NCI-H2029 (cell line): ENCODE measurements at regions not wholly inside any gene's neighbourhood (a gene's known extent, or its start where the extent isn't known, plus 50 kb on each side); places are given as distances from the start of the nearest gene placed in this dataset.
"Not testable (repeated sequence)": the region's sequence is repeated elsewhere in the genome, so short reads cannot be mapped to it uniquely, and the experiment has no call there.

Experiments
- DNase-seq: peaks from one replicate; lab custom pipeline; 2025; lab: John Stamatoyannopoulos, UW

DNA sequence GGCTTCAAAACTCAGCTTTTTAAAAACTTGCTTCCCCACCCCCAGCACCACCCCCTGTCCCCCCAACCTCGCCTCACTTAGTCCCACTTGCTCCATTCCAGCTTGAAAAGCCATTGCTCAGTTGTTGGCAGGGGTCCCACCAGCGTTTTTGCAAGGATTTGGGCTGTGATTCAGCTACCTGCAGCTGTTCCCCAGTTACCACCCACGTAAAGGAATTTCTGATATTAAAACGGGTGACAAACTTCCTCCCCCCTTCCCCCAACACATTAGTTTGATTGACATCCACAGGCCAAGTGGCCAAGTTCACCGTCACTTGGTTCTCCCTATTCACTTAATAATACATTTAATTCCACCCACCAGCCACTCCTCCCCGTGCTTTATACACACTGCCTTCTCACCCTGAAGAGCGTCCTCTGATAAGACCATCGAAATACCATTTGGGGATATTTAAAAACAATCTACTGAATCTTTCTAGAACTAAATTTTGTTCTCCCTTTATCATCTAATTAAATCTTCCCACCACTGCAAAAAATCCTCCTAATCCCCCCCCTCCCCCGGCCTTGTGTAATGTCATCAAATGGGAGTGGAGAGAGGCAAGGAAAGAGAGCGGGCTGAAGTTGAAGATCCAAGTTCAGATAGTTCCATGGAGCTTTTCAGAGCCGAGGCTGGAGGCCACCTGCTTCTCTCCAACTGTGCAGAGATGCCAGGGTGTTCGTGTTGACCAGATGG lies 55.1 kb downstream of the SOX9 start:
- no peak for DNase-seq

- DNase-seq: peak; percentile 41
Observed at GRCh38 chr17:72176516-72176851, 55.7 kb downstream of the SOX9 start.

DNA sequence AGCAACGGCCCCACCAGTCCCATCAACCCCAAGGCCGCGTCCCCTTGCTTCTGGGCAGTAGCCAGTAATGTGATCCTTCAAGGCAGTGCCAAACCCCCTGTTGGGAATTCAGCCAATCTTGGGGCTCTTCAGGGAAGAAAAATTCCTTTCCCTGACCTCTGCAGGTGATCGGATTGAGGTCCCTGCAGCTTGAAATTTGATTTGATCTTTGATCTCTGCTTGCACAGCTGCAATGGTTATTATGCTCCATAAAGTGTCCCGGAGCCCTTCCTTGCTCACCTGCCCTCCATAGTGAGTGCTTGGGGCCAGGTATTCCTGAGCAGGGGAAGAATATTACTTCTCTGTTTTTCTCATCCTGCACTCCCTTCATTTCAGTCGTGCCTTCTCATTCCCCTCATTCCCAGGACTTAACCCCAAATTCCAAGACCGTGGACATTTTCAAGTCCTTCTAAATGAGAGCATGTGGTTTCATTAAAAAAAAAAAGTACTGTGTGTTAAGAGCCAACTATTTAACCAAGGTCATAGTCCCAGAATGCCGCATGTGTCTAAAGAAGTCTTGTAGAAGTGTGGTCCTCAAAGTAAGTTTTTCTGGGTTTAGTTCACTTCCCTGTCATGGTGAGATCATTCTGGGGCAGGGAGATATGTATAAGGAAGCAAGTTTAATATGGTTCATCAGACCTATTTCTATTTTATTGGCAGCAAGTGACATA lies 56.3 kb downstream of the SOX9 start:
- peak; percentile 43 for DNase-seq

DNA sequence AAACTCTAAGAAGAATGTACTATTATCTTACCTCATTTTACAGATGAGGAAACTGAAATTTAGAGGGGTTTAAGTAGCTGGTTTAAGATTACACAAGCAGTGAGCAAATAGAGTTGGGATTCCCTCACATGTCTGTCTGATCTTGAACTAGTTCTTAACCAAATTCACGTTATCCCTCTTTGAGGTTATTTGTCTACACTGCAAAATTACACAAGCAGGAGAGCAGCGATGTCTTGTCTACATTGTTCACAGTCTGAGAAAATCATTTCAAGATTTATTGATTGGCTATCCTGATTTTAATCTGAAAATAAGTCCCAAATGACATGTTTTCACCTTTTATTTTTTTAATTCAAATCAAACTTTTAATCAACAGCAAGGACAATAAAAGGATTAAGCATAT lies 56.9 kb downstream of the SOX9 start:
- DNase-seq: no peak

GRCh38 chr17:72182371-72182873 lies 61.6 kb downstream of the SOX9 start:
- DNase-seq: no peak

DNA sequence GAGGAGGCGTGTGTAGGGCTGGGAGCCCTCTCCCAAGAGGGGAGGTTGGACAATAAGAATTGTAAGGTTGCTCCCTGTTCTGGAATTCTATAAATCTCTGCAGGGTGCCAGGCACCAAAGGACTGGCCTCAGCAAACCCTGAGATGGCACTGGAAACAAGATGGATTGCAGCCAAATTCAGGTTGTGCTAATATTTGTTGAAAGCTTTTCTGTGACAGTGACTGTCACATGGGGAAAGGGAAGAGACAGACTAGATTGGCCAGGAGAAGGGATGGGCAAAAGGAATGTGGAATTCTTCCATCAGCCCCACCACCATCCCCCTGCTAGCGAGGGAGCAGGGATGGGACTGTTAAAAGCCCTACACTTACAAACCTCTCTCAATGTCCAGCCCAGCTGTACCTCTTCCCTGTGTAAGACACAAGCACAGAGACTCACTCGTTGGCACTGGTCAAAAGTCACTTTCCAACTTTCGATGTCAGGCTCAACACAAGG lies 62.4 kb downstream of the SOX9 start:
- peak; percentile 52 for DNase-seq

- no peak for DNase-seq
Observed at GRCh38 chr17:72184805-72185204, 64.0 kb downstream of the SOX9 start.

GRCh38 chr17:72185564-72185963 lies 64.7 kb downstream of the SOX9 start:
- no peak for DNase-seq

DNA sequence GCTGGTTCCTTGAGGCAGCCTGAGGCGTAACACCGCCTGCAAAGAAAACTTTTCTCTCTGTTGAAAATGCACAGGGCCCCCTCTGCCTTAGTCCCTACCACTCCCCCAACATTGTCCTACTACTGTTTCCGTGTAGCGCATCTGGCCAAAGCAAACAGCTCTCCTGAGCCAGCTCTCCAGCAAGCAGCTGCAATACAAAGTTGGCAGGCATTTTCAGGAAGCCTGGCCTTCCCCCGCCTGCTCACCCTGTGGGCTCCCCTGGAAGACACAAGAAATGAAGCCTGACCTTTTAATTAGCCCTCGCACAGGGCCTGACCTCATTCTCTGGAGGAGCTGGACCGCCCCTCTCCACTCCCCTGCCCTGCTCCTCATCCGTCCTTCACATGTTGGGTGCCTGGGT lies 66.7 kb downstream of the SOX9 start:
- peak; percentile 76 for DNase-seq

DNA sequence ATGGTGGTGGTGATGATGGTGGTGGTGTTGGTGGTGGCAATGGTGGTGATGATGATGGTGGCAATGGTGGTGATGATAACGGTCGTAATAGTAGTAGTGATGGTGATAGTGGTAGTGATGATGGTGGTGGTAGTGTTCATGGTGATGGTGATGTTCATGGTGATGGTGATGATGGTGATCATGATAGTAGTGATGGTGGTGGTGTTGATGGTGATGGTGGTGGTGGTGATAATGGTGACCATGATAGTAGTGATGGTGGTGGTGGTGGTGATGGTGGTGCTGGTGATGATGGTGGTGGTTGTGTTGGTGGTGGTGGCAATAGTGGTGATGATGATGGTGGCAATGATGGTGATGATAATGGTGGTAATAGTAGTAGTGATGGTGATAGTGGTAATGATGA lies 68.0 kb downstream of the SOX9 start:
- DNase-seq: no peak

DNA sequence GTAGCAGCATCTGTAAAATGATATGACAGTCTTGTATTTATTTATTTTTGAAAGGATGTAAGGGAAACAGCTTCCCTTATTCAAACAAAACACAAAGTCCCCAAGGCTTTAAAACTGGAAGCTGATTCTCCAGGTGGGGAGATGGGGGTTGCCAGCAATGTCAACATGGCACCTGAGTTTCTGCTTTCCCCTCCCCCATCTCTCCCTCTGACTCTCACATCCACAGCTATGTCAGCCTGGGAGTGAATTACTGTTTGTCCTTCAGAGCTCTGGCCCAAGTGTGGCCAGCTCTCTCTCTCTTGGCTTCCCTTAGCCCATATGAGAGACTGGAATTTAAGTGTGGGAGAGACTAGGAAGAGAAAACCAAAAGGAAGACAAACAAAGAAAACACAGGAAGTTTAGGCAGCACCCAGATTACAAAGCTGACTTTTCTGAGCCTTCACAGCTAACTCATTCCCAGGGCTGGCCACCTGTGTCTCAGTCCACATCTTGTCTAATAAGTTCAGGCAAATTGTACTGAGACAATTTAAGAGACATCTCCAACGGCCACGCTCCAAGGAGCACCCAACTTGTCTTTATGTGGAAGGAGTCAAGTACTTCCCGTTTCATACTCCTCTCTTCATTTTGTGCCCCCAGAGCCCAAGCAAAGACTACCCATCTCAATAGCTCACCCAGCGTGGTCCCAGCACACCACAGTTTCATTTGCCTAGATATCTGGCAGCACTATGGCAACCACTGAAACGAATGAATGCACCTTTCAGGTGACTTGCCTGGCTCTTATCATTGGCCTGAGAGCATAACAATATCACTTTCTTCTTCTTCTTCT lies 69.2 kb downstream of the SOX9 start:
- peak; percentile 46 for DNase-seq

GRCh38 chr17:72191356-72191755 lies 70.5 kb downstream of the SOX9 start:
- no peak for DNase-seq

DNA sequence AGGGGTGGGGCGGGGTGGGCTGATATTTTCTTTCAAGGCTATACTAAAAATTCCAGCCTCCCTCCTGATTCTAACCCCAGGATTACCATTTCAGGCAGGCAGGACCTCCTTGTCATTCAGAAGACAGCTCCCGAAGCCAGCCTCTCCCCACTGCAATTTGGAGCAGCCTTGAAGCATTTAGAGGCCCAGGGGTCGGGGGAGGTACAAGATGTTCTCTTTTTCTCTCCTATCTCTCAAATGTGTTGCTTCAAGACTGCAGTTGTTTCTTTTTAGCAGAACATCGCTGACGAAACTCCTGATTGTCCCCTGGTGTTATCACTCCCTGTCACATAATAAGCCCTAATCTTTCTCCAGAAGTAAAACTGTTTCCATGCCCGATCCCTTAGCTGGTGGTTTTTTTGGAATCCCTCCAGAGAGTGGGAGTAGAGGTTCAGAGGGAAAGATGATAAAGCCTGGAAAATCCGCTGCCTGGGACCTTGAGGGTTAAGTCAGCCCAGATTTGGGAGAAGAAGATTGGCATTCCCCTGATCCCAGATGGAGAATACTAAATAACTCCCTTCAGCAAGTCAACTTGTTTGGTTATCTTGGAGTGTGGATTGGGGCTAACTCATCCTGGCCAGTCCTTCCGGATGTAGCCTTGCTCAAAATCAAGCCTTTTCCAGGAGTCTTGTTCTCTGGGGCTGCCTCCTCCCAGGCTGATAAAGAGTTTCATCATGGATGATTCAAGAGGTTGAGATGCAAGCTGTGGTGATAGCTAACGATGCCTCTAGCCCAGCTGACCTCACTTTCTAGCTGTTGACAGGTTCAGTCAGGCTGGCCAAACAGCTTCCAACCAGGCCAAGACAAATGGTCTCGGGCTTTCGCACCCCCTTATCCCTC lies 71.3 kb downstream of the SOX9 start:
- DNase-seq: no peak

DNA sequence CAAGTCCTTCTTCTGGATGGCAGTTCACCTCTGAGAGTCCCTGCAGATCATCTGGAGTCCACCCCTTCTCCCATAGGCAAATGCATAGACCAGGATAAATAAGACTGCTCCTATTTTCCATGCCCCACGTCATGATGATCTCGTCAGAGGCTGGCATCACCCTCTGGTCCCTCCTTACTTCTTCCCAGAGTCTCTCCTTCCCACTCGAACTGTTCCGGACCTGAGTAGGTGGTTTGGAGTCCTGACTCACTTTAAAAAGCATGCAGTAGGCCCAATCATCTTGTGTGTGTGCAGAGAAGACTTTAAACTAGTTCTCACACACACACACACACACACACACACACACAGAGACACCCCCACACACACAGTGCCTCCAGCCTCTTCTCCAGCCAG lies 72.0 kb downstream of the SOX9 start:
- no peak for DNase-seq

DNA sequence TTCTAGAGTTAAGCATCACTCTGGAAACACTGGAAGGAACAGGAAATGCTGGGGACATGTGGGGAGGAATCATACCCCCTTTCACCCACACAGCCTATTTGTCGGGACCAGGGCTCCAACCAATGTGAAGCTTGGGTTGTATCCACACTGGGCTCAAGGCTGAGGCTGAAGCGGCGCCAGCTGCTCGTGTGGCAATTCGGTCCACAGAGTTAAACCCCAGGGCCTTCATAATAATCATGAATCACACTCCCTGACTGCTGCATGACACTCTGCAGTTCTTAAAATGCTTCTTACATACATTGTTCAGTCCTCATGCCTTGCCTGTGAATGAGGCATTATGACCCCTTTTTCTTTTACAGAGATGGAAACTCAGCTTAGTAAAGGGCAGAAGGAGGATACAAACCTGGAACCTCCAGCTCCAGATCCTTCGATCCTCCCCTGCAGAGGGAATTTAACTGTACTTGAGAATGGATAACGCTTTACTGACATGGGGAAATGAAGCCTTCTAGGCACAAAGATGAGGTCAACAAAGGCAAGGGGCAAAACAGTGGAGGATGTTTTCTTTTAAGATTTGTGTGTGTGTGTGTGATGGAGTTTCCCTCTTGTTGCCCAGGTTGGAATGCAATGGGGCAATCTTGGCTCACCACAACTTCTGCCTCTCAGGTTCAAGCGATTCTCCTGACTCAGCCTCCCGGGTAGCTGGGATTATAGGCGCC lies 72.7 kb downstream of the SOX9 start:
- no peak for DNase-seq

- DNase-seq: not testable (repeated sequence)
Observed at GRCh38 chr17:72194107-72194440, 73.3 kb downstream of the SOX9 start.

GRCh38 chr17:72199256-72199655 lies 78.4 kb downstream of the SOX9 start:
- no peak for DNase-seq

DNA sequence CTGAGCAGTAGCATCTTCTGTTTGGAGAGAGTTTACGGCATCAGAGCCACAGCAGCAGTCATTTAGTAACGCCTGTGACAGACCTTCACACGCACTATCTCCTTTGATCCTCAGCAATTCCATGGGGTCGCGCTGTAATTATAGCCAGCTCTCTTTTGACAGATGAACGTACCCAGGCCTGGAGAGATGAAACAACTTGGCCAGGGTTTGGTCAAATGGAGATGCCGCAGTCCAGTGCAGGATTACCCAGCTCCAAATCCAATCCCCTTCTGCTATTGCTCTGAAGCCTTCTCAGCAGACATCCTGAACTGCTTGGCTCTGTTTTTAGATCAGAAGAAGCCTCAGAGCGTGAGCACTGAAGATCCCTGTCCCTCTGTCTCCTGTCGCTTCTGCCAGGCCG lies 83.9 kb downstream of the SOX9 start:
- DNase-seq: no peak

DNA sequence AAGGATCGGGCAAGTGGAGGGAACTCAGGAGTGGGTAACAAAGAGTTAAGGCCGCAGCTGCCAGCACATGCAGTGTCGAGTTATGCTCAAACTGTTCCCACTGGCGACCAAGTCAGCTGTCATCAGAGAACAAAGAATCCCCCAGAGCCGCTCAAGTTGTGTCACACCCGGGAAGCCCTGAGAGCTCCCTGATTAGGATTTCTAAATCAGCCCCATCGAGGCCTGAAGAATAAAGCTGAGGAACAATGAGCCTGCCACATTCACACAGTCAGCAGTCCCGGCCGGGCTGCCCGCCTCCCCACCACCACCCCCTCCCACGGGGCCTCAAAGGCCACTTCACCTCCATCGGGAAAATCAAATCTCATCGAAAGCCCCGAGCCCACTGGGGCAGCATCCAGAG lies 84.5 kb downstream of the SOX9 start:
- DNase-seq: no peak

- DNase-seq: no peak
Observed at GRCh38 chr17:72205822-72206221, 85.0 kb downstream of the SOX9 start.

DNA sequence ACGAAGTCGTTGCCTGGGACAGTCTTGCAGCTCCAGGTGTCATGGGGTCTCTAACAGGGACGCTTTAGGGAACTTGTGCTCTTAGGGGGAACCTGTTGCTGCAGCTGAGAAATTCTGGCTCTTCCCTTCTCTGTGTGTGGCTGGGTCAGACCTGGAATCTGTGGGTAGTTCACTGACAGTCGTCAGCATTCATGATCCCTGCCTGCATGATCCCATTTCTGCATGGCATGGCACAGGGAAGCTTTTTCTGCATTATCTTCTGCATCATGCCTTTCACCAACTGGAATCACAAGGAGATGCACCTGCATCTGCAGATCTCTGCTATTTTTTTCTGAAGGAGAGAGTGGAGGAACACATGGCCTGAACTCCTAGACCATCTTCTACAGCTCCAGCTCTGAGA lies 85.6 kb downstream of the SOX9 start:
- no peak for DNase-seq
